GM11168 (cell line): ENCODE measurements at regions not wholly inside any gene's neighbourhood (a gene's known extent, or its start where the extent isn't known, plus 50 kb on each side); places are given as distances from the start of the nearest gene placed in this dataset.
"Not testable (repeated sequence)": the region's sequence is repeated elsewhere in the genome, so short reads cannot be mapped to it uniquely, and the experiment has no call there.

ENCODE experiments used
- in situ Hi-C: fragments of 300-500 bp; cut with MboI; formaldehyde crosslinking; loops from one replicate; pipeline ENCODE4 v1.12.0; 2022; ENCODE audit warnings: low sequenced_read_pairs; ENCODE audit not compliant: unreplicated experiment

- in situ Hi-C loops = no loop called here
These were observed 171.5 kb upstream of the RIPOR2 start for GRCh38 chr6:25107218-25107617.

- in situ Hi-C loops = no loop called here
These were observed 167.4 kb upstream of the CARMIL1 start for GRCh38 chr6:25111782-25112181.

GRCh38 chr6:25112322-25112773 lies 166.8 kb upstream of the CARMIL1 start:
- in situ Hi-C loops = no loop called here

DNA sequence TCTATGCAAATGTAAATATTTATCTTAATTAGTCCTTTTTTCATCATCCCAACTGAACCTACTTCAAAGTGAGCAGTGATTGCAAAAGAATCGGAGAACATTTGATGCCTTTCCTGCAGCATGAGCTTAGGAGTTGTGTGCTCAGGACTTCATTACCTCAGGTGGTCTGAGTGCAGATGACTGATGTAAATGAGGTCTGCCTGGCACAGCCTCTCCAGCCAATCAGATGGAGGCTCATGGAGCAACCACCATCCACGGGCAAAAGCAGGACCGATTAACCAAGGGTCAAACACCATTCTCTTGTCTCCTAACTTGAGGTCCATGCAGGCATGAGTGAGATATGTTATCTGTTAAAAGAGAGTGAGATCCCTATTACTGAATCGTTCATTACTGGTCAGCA lies 165.7 kb upstream of the CARMIL1 start:
- in situ Hi-C loops = no loop called here

GRCh38 chr6:25118038-25118437 lies 161.1 kb upstream of the CARMIL1 start:
- in situ Hi-C loops = no loop called here

- in situ Hi-C loops = no loop called here
These were observed 158.0 kb upstream of the CARMIL1 start for GRCh38 chr6:25121186-25121585.

- in situ Hi-C loops = no loop called here
These were observed 157.2 kb upstream of the CARMIL1 start for GRCh38 chr6:25122001-25122400.

DNA sequence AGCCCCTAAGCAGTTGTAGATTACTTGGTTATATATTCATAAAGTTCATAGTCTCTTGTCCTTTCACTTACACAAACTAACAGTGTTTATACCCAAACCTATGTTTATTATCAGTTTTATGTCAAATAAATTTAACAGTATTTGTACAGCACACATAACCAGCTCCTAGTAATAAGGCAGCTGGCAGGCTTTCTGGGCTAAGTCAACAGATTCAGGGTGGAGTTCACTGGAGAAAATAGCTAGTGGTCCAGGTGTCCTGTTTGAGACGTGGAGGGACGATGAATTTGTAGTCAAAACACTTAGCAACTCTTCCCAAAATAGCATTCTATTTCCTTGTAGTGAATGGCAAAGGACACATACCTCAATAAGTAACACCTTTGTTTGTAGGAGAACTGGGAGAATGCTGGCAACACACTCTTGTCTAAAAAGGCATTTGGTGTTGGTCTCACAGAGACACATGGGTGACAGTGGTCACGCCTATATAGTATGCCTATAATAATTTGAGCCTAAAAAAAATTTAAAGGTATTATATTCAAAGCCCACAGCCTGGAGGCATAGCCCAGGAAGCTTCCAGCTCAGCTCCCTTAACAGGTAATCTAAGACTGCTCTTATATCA lies 156.4 kb upstream of the CARMIL1 start:
- in situ Hi-C loops = no loop called here

- in situ Hi-C loops = no loop called here
These were observed 154.9 kb upstream of the CARMIL1 start for GRCh38 chr6:25124216-25124715.

GRCh38 chr6:25125736-25126135 lies 153.4 kb upstream of the CARMIL1 start:
- in situ Hi-C loops = no loop called here

- in situ Hi-C loops = no loop called here
These were observed 151.9 kb upstream of the CARMIL1 start for GRCh38 chr6:25127076-25127837.

- in situ Hi-C loops = no loop called here
These were observed 148.7 kb upstream of the CARMIL1 start for GRCh38 chr6:25130518-25130917.

- in situ Hi-C loops = no loop called here
These were observed 146.2 kb upstream of the CARMIL1 start for GRCh38 chr6:25132934-25133333.

- in situ Hi-C loops = no loop called here
These were observed 145.6 kb upstream of the CARMIL1 start for GRCh38 chr6:25133568-25133967.

DNA sequence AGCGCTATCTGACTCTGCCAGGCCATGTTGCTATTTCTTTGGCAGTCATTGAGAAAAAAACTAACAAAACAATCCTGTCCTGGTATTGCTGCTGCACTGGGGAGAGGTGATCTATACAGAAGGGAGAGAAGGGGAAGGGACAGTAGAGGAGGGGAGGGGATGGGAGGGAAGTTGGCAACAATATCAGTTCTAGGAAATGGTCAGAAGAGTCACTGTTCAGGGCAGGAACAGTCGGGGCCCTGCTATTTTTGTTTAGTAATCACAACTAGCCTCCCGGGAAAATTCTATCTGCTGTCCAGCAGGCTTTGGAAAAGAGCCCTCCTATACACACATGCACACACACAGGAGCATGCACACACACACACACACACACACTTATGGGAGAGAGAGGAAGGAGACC lies 142.3 kb upstream of the CARMIL1 start:
- in situ Hi-C loops = no loop called here

GRCh38 chr6:25137480-25137879 lies 141.7 kb upstream of the CARMIL1 start:
- in situ Hi-C loops = no loop called here

DNA sequence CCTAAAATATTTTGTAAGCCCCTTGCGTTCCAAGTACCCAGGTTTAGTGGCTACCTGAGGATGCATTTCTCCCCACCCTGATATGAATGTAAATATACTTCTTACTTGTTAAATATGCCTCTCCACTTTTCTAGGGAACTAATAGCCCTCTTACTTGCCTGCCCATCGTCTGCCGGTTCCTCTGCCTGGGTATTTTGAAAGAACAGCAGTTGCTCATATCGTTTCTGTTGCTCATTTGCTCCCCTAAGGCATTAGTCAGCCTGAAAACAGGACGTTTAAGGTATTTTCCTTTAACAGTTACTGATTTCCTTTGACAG lies 141.3 kb upstream of the CARMIL1 start:
- in situ Hi-C loops = no loop called here

GRCh38 chr6:25138233-25138933 lies 140.8 kb upstream of the CARMIL1 start:
- in situ Hi-C loops = no loop called here

DNA sequence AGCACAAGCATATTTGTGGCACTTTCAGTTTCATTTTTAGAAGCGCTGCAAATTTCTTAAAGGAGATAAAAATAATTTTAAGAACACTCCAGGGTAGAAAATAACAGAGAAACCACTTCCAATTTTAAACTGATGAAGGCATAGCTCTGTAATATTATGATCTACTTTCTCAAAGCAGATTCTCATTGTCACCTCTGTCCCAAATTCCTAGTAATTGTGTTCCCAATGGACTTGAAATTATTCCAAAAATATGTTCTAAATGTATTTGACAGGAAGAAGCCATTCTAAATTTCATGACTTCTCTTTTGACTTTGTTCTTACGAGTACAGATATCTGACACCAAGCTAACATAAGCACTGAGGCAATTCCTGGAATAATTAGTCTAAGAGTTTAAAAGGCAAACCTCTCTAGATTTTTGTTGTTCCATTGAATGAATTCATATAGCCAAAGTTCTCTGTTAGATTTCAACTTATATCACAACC lies 140.2 kb upstream of the CARMIL1 start:
- in situ Hi-C loops = no loop called here

- in situ Hi-C loops = not testable (repeated sequence)
These were observed 139.6 kb upstream of the CARMIL1 start for GRCh38 chr6:25139608-25140007.

DNA sequence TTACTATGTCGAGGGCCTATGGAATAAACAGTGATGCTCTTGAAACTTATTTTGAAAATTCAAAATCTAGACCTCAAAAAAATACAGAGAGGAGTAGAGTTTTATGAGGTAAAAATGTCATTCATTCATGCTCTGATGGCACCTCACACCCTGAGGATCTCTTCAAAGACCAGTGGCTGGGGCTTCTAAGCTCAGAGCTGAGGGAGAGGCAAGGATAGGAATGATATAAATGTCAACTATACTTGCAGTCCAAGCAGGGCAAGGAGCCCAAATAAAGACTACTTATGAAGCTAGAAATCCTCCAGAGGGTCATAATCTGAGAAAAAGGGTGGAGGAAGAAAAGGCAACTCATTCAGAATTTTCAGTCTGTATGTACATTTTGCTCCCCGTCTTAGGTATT lies 136.7 kb upstream of the CARMIL1 start:
- in situ Hi-C loops = no loop called here
